Heart right ventricle (tissue), 16 donors: ENCODE measurements at regions not wholly inside any gene's neighbourhood (a gene's known extent, or its start where the extent isn't known, plus 50 kb on each side); places are given as distances from the start of the nearest gene placed in this dataset.

Source experiments
- ATAC-seq, 8 donors: fragments of 200-7000 bp; cut with Tn5 transposase; one replicate each; pipeline ENCODE4 v1.9.1; 2020; ENCODE audit warnings: mild to moderate bottlenecking in 8 of 8, moderate library complexity in 8 of 8, moderate number of reproducible peaks in 1 of 8
- DNase-seq, 2 donors: peaks; one replicate each; pipeline ENCODE4 v3.0.0-alpha.2; 2020
- H3K27ac ChIP-seq, 10 donors: fragments of 200-600 bp; sonication (generic) in 2 of 10; one replicate each; pipeline versions ENCODE4 v1.5.0 to v1.8.0; 2020 to 2022; ENCODE audit warnings: mild to moderate bottlenecking in 3 of 10
- H3K27me3 ChIP-seq, 7 donors: fragments of 200-600 bp; one replicate each; pipeline ENCODE4 v1.8.0; 2021 to 2022; ENCODE audit warnings: mild to moderate bottlenecking in 2 of 7
- H3K36me3 ChIP-seq, 9 donors: fragments of 200-600 bp; sonication (generic) in 1 of 9; one replicate each; pipeline versions ENCODE4 v1.5.0 to v1.8.0; 2020 to 2022; ENCODE audit warnings: mild to moderate bottlenecking in 2 of 9
- H3K4me1 ChIP-seq, 9 donors: fragments of 200-600 bp; sonication (generic) in 1 of 9; one replicate each; pipeline versions ENCODE4 v1.5.0 to v1.8.0; 2020 to 2022; ENCODE audit warnings: mild to moderate bottlenecking in 4 of 9
- H3K4me3 ChIP-seq, 10 donors: fragments of 200-600 bp; sonication (generic) in 2 of 10; one replicate each; pipeline versions ENCODE4 v1.5.0 to v1.8.0; 2020 to 2022; ENCODE audit warnings: mild to moderate bottlenecking in 7 of 10, moderate library complexity in 2 of 10
- H3K9me3 ChIP-seq, 11 donors: fragments of 200-600 bp in 10 of 11; sonication (generic) in 2 of 11; one replicate each; pipeline versions ENCODE4 v1.5.0 to v1.8.0; 2013 to 2022; ENCODE audit warnings: mild to moderate bottlenecking in 2 of 11, control low read depth in 1 of 11, moderate library complexity in 1 of 11
- CTCF ChIP-seq, 9 donors: fragments of 200-600 bp; sonication (generic) in 2 of 9; IDR thresholded peaks; one replicate each; pipeline versions ENCODE4 v1.5.0 to v1.8.0; 2021 to 2022; ENCODE audit warnings: antibody characterized with exemption in 9 of 9, mild to moderate bottlenecking in 5 of 9, moderate library complexity in 1 of 9
- WGBS, 2 donors: extraction: QIAGEN DNeasy Blood & Tissue Kit; methylation state at CpG; one replicate each; pipeline ENCODE4 v1.1.7; 2013; ENCODE audit warnings: inconsistent platforms in 1 of 2; 5-methylcytosine and 5-hydroxymethylcytosine counted together
- intact Hi-C, 10 donors: fragments of 100-400 bp; cut with DNase I; formaldehyde crosslinking; loops; one replicate each; pipeline versions ENCODE4 v1.11.1 to v1.14.2; 2022
- donor health status: Arrhythmogenic right ventricular cardiomyopathy.
- donor health status: ischemic (EF 13 %, LVEDD 7.1; RV severe dilation, severe dysfunction).
- donor health status: healthy with polysubstance abuse.
- donor health status: DM: no; HTN: yes; CAD: no.
- donor health status: DM: no; HTN: no; CAD: no.
- donor health status: ischemic (EF 25% LVEDD 6.9; RV normal size, moderate dysfunction).
- donor health status: ischemic (EF 25% LVEDD 5.7; RV mildly dilated, moderate dysfunction).
- donor health status: healthy.
- donor health status: DM: yes; HTN: yes; CAD: no.
- donor health status: Ischemic cardiomyopathy.
- donor health status: ischemic (EF 35%, LVEDD 5.7; RV mildly dilated, moderate dysfunction).
- donor health status: nonischemic (EF 11% LVEDD 7.7; RV severe dilation, severe dysfunction).
- donor health status: DM: yes; HTN: yes; CAD: no.
- donor health status: PGD.
- donor health status: ischemic (EF 29% LVEDD 5.4; RV normal size, mild dysfunction).
- donor health status: nonischemic (EF 23%, LVEDD 6.1; RV moderate dilation, normal function).

GRCh38 chr9:110143950-110144545, 63.9 kb downstream of the C9orf152 start:
- H3K9me3 ChIP-seq: no peaks in the 10 kb centered on the region
- no peaks in the 10 kb centered on the region for H3K27me3 ChIP-seq
- peak overlapping the region in 7 of 10 donors; percentile 6 to 64 (median 36) for H3K27ac ChIP-seq
- ATAC-seq (peak in 7 of 8 donors; percentile 21 to 70 (median 47)), DNase-seq (no peak)
- H3K36me3 ChIP-seq: peaks cover 0 to 24% (median 0%) of the 10 kb centered on the region in 9 donors
- intact Hi-C loops: loop anchor here in 2 of 10 donors (5.0 to 10.0 kb wide), 2 partner anchors 69 to 72 kb away; no protein-coding TSS in a partner anchor
- peaks cover 12 to 100% (median 95%) of the 10 kb centered on the region in 9 donors for H3K4me1 ChIP-seq
- 56 to 63% methylated on average over 2 of the region's 2 CpGs for WGBS, 2 donors
- no peak overlapping the region for H3K4me3 ChIP-seq
- no peak for TF ChIP-seq CTCF (IDR thresholded peaks at IDR 0.05)

- DNase-seq (no peak), ATAC-seq (no peak)
- no peak for TF ChIP-seq CTCF (IDR thresholded peaks at IDR 0.05)
- Histone ChIP-seq H3K36me3 (peaks cover 0 to 15% (median 0%) of the 10 kb centered on the region in 9 donors), H3K4me3 (no peak overlapping the region), H3K27me3 (no peaks in the 10 kb centered on the region), H3K4me1 (peaks cover 14 to 100% (median 91%) of the 10 kb centered on the region in 9 donors), H3K9me3 (peaks cover 0 to 5% (median 0%) of the 10 kb centered on the region in 11 donors), H3K27ac (peak overlapping the region in 4 of 10 donors; percentile 2 to 69 (median 12))
- WGBS, 2 donors: 34 to 55% methylated on average over 1 of the region's 1 CpG
- intact Hi-C loops: loop anchor here in 2 of 10 donors (5.0 to 10.0 kb wide), 2 partner anchors 72 to 79 kb away; no protein-coding TSS in a partner anchor
Observed at GRCh38 chr9:110146373-110146772, 61.6 kb downstream of the C9orf152 start.

GRCh38 chr9:110148384-110148783, 59.6 kb downstream of the C9orf152 start:
- Histone ChIP-seq H3K9me3 (peaks cover 0 to 5% (median 0%) of the 10 kb centered on the region in 11 donors), H3K27me3 (no peaks in the 10 kb centered on the region), H3K36me3 (peaks cover 0 to 12% (median 0%) of the 10 kb centered on the region in 9 donors), H3K4me1 (peaks cover 17 to 100% (median 91%) of the 10 kb centered on the region in 9 donors), H3K4me3 (peak overlapping the region in 6 of 10 donors; percentile 1 to 33 (median 6)), H3K27ac (peak overlapping the region in 8 of 10 donors; percentile 18 to 69 (median 57))
- ATAC-seq (peak in 6 of 8 donors; percentile 29 to 60 (median 40)), DNase-seq (no peak)
- TF ChIP-seq CTCF (IDR thresholded peaks at IDR 0.05): no peak
- whole genome bisulfite sequencing, 2 donors: 28 to 45% methylated on average over 7 of the region's 7 CpGs
- intact Hi-C loops: loop anchor here in 2 of 10 donors (5.0 to 10.0 kb wide), 2 partner anchors 74 to 81 kb away; no protein-coding TSS in a partner anchor

- no peak for DNase-seq
- H3K4me1 ChIP-seq: peaks cover 17 to 100% (median 91%) of the 10 kb centered on the region in 9 donors
Observed at GRCh38 chr9:110148891-110149290, 59.1 kb downstream of the C9orf152 start.

More at GRCh38 chr9:110148891-110149290, 59.1 kb downstream of the C9orf152 start:
- intact Hi-C loops: loop anchor here in 2 of 10 donors (5.0 to 10.0 kb wide), 2 partner anchors 74 to 82 kb away; no protein-coding TSS in a partner anchor
- H3K9me3 ChIP-seq: peaks cover 0 to 5% (median 0%) of the 10 kb centered on the region in 11 donors
- peaks cover 0 to 12% (median 0%) of the 10 kb centered on the region in 9 donors for H3K36me3 ChIP-seq
- H3K4me3 ChIP-seq: peak overlapping the region in 6 of 10 donors; percentile 1 to 33 (median 6)
- H3K27ac ChIP-seq: peak overlapping the region in 8 of 10 donors; percentile 18 to 69 (median 57)
- peak in 2 of 8 donors; percentile 4 to 20 for ATAC-seq
- WGBS, 2 donors: 13 to 15% methylated on average over 4 of the region's 4 CpGs
- no peak for TF ChIP-seq CTCF (IDR thresholded peaks at IDR 0.05)
- H3K27me3 ChIP-seq: no peaks in the 10 kb centered on the region
